ENCODE measurements at regions not wholly inside any gene's neighbourhood (a gene's known extent, or its start where the extent isn't known, plus 50 kb on each side); places are given as distances from the start of the nearest gene placed in this dataset.
"Not testable (repeated sequence)": the region's sequence is repeated elsewhere in the genome, so short reads cannot be mapped to it uniquely, and the experiment has no call there.

GRCh38 chr2:142580691-142581090 lies 296.8 kb upstream of the KYNU start:
- DNase-seq = no peak

- no peak for DNase-seq
Observed at GRCh38 chr2:142575561-142575960, 301.9 kb upstream of the KYNU start.

GRCh38 chr2:142574388-142574787 lies 303.1 kb upstream of the KYNU start:
- no peak for DNase-seq

DNA sequence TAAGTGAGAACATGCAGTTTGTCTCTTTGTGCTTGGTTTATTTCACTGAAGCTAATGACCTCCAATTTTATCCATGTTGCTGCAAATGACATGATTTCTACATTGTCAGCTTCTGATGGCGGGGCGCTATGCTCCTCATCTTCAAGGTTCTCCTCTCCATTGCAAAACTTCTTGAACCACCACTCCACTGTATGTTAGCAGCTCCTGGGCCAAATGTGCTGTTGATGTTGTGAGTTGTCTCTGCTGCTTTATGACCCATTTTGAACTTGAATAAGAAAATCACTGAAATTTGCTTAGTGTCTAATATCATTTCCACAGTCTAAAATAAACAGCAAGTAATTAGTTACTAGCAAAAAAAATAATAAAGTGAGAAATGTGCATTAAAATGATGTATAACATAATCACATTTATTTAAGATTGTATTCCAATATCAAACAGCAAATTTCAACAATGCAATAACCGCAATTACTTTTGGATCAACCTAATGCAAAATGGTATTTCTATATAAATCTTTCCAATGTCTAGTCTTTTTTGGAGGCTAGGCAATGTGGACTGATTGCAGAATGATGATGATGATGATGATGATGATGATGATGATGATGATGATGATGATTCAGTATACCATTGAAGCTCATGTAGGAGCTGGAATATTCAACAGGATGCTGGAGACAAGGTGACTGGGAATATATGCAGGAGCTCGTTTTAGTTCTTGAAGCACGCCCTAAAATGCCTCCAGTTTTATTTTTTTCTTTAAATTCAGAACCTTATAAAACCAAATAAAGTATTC lies 304.9 kb upstream of the KYNU start:
- DNase-seq = peak; percentile 42 to 68

GRCh38 chr2:142571934-142572333 lies 305.5 kb upstream of the KYNU start:
- peak in 1 of 2 donors; percentile 16 for DNase-seq

GRCh38 chr2:142562900-142563299 lies 314.6 kb upstream of the KYNU start:
- no peak for DNase-seq

- DNase-seq = no peak
Observed at GRCh38 chr2:142561656-142562055, 315.8 kb upstream of the KYNU start.

GRCh38 chr2:142557391-142557790 lies 320.1 kb upstream of the KYNU start:
- no peak for DNase-seq

- not testable (repeated sequence) for DNase-seq
Observed at GRCh38 chr2:142545999-142546398, 331.5 kb upstream of the KYNU start.

GRCh38 chr2:142545036-142545435 lies 332.4 kb upstream of the KYNU start:
- peak; percentile 31 to 32 for DNase-seq

GRCh38 chr2:142544173-142544572 lies 333.3 kb upstream of the KYNU start:
- DNase-seq = no peak

GRCh38 chr2:142542431-142542910 lies 335.0 kb upstream of the KYNU start:
- DNase-seq = no peak

DNA sequence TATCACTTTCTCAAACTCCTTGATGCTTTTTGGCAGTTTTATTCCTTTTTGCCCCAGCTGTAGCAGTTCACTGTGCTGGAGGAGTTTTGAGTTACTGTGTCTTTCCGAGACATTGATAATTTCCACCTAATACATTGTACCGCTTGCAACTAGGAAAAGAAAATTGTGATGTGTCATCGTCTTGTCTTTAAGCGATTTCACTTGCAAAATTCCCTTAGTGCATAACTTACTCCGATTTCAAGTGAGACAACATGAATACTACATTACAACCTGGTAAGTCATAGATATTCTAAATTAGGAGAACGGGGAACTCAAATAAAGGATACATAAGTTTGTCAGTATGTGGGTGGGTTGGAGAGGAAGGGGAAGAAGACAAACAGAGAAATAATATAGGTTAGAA lies 340.5 kb upstream of the KYNU start:
- no peak for DNase-seq

GRCh38 chr2:142536492-142536891 lies 341.0 kb upstream of the KYNU start:
- DNase-seq = no peak

GRCh38 chr2:142535311-142535710 lies 342.2 kb upstream of the KYNU start:
- DNase-seq = no peak

GRCh38 chr2:142533177-142533576 lies 344.3 kb upstream of the KYNU start:
- DNase-seq = no peak

DNA sequence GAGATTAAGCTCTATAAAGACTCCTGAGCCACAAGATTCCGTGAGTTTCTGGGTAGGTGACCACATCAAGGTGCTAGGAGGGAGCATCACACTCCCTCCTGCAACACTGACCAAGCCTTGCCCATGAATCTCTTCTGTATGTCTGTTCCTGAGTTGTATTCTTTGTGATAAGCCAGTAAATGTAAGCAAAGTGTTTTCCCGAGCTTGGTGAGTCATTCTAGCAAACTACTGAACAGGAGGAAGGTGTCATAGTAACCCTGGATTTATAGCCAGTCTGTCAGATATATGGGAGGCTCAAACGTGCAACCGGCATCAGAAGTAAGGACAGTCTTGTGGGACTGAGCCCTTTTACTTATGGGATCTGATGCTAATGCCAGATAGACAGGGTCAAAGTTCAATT lies 346.1 kb upstream of the KYNU start:
- no peak for DNase-seq

- DNase-seq = no peak
Observed at GRCh38 chr2:142525720-142526119, 351.7 kb upstream of the KYNU start.

DNA sequence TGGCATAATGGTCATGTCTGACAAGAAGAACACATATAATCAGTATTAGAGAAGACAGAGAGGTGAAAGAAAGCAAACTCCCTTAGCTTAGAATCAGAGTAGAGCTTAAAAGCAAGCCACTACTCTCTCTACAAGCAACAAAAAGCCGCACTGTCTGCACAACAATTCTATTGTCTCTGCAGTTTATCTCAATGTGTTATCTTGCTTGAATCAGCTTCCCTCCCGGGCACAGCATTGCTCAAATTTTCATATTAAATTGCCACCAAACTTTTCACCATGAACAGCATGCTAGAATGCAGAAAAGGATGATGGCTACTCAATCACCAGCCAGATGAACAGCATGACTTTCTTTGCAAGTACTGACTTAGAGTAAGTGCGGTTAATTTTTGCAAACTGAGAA lies 356.0 kb upstream of the KYNU start:
- no peak for DNase-seq

- DNase-seq = no peak
Observed at GRCh38 chr2:142515493-142515892, 362.0 kb upstream of the KYNU start.

GRCh38 chr2:142509401-142509800 lies 368.1 kb upstream of the KYNU start:
- DNase-seq = no peak

GRCh38 chr2:142504754-142505153 lies 372.7 kb upstream of the KYNU start:
- no peak for DNase-seq

GRCh38 chr2:142502402-142502801 lies 371.6 kb upstream of the LRP1B start:
- no peak for DNase-seq

- no peak for DNase-seq
Observed at GRCh38 chr2:142495141-142495540, 364.3 kb upstream of the LRP1B start.
